ELF-1 (cell line): ENCODE measurements at regions not wholly inside any gene's neighbourhood (a gene's known extent, or its start where the extent isn't known, plus 50 kb on each side); places are given as distances from the start of the nearest gene placed in this dataset.
"Not testable (repeated sequence)": the region's sequence is repeated elsewhere in the genome, so short reads cannot be mapped to it uniquely, and the experiment has no call there.

ENCODE experiments used
- DNase-seq: peaks from one replicate; pipeline ENCODE4 v3.0.0-alpha.2; 2016; ENCODE audit warnings: low read depth, low spot score

- DNase-seq: peak; percentile 10
Measured at GRCh38 chr10:55747244-55747643, 613.8 kb downstream of the ZWINT start.

DNA sequence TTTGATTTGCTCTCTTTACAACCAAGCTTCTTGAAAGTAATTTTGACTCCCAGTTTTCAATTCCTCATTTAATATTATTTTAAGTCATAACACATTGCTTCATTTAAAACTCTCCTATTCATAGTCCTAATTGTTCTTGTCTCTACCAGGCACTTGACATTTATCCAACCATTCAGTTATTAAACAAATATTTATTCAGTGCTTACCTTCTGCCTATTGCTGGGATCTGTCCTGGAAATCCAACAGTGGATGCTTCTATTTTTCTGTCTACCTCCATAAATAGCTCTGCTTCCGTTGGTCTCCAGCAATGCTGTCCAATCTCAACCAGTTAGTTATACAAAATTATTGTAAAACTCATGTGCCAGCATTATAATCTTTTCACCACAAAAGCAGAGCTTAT lies 615.1 kb downstream of the ZWINT start:
- DNase-seq: no peak

GRCh38 chr10:55742487-55742886 lies 618.6 kb downstream of the ZWINT start:
- DNase-seq: no peak

- not testable (repeated sequence) for DNase-seq
Measured at GRCh38 chr10:55740767-55741166, 620.3 kb downstream of the ZWINT start.

DNA sequence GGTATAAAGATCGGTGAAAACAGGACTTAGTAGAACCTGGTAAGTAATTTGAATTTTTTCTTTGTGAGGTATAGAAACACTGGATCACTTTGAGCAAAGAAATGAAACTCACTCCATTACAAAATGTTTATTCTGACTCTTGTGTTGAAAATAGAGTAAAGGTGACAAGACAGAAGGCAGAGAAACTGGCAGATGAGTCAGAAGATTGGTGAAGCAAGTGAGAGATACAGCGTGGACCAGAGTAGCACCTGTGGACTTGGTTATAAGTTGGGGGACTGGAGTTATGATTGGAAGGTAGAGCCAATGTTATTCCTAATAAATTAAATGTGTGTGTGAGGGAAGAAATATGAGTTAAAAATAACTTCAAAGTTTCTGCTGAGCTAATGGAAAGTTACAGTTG lies 620.9 kb downstream of the ZWINT start:
- DNase-seq: no peak

DNA sequence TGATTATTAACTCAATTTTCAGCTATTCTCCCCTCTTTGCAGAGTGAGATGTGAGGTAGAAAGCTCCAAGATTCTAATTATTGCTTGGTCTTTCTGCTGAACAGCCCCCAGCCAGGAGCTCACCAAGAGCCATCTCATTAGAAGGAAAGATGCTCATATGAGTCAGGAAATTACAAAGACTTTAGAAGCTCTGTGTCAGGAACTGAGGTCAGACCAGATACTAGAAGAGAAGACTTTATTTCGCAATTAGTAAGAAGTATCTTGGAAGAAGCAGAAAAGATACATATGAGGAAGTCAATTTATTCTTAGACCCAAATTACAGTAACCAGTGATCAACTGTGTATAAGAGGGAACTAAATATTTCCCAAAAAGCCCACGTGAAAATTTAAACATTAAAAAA lies 626.9 kb downstream of the ZWINT start:
- DNase-seq: no peak

GRCh38 chr10:55704950-55705349 lies 656.1 kb downstream of the ZWINT start:
- no peak for DNase-seq

- DNase-seq: no peak
Measured at GRCh38 chr10:55668326-55668922, 692.6 kb downstream of the ZWINT start.

DNA sequence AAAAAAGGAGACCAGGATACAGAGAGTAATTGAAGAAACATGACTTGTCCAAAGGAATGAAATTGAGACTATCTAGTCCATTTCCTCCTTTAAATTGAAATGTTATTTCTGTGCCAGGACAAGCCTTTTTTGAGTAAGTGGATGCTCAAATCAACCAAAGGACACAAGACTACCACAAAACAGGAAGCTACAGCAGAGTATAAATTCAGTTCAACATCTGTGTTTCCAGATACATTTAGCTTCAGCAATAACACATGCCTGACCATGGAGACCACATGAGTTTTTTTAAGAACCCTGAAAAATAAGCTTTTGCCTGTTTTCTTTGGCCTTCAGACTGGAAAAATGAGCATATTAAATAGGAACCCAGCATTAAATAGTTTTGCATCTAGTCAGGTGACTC lies 707.5 kb downstream of the ZWINT start:
- no peak for DNase-seq

DNA sequence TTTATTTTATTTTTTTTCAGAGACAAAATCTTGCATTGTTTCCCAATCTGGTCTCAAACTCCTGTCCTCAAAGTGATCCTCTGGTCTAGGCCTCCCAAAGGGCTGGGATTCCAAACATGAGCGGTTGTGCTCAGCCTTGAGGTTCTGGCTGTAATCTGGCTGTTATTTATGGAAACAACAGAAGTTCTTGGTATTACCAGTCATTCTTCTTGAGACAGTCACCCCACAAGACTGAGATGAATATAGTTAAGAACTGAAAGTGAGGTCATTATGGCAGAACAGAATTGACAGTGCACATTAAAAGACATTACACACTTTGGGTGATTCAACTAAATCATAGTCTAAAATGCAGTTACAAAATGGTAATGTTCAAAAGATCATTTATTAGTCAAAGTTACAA lies 719.5 kb downstream of the ZWINT start:
- no peak for DNase-seq

GRCh38 chr10:55631071-55631654 lies 729.9 kb downstream of the ZWINT start:
- DNase-seq: peak; percentile 94

DNA sequence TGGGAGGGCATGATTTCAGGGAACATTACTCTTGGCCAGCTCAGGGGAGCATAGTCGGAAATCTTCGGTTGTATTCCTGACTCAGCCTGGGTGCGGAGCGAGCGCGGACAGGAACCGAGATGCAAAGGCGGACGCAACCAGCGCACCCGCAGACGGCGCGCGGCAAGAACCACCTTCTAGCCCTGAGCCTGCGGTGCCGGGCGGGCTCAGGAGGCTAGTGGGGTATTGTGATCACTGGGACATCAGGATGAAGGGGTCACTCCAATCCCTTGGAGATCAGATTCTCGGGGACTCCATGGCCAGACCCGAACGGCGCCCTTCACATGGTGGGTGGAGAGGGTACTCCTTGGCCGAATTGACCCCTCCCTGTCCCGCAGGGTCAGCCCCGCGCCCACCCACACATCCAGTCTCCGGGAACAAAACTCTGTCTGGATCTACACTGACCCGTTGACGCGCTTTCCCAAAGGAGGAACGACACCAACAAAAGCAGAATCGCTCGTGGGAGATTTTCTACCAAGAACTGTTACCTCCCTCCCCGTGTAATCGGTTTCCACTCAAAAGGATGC lies 730.5 kb downstream of the ZWINT start:
- DNase-seq: peak; percentile 31

GRCh38 chr10:55629793-55630490 lies 731.1 kb downstream of the ZWINT start:
- DNase-seq: peak; percentile 46

DNA sequence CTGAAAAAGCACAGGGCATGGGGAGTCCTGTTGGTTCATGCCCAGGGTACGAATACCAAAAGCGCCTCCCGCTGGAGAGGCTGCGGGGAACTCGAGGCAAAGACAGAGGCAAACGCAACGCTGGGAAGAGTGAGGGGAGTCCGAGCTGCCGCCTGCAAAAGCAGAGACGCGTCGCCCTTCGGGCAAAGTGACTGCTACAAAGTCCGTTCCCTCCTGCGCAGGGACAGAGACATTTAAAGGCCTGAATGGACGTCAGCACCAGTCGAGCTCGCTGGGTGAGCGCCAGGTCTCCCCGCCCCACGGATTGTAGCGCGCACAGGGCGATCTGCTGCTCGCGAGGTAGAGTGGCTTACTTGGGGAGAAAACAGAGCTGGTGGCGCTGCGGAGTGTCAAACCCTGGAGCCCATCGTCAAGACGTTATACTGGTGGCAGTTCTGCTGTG lies 732.8 kb downstream of the ZWINT start:
- DNase-seq: peak; percentile 74

GRCh38 chr10:55627501-55628051 lies 733.5 kb downstream of the ZWINT start:
- DNase-seq: peak; percentile 59

DNA sequence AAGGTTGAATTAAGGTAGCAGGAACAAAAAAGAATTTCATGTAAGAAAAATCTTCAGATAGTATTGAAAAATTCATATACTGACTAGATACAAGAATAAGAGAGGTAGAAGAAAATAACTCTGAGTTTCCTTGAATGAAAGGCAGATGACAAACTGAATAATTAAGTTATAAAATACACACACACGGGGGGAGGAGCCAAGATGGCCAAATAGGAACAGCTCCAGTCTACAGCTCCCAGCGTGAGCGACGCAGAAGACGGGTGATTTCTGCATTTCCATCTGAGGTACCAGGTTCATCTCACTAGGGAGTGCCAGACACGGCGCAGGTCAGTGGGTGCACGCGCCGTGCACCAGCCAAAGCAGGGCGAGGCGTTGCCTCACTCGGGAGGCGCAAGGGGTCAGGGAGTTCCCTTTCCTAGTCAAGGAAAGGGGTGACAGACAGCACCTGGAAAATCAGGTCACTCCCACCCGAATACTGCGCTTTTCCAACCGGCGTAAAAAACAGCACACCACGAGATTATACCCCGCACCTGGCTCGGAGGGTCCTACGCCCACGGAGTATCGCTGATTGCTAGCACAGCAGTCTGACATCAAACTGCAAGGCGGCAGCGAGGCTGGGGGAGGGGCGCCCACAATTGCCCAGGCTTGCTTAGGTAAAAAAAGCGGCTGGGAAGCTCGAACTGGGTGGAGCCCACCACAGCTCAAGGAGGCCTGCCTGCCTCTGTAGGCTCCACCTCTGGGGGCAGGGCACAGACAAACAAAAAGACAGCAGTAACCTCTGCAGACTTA lies 759.2 kb downstream of the ZWINT start:
- peak; percentile 30 for DNase-seq

- no peak for DNase-seq
Measured at GRCh38 chr10:55551603-55552002, 750.6 kb upstream of the PCDH15 start.

- DNase-seq: no peak
Measured at GRCh38 chr10:55550236-55550635, 749.2 kb upstream of the PCDH15 start.

GRCh38 chr10:55537497-55537896 lies 736.5 kb upstream of the PCDH15 start:
- DNase-seq: not testable (repeated sequence)

- no peak for DNase-seq
Measured at GRCh38 chr10:55519264-55519663, 718.2 kb upstream of the PCDH15 start.

DNA sequence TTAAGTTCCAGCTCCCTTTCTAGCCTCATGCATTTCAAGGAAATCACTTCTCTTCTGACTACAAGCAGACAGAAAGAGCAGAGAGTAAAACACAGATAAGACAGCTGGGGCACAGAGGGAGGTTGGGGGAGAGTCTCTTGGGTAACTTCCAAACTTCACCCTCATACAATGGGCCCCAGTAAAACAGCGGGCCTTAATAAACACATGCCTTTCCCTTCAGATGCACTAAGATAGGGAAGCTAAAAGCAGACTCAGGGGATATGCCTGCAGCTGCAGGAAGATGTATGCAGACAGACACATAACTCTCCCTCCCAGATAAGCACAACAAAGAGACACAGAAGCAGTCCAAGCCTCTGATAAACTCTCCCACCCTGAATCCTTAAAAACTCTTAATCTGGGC lies 717.4 kb upstream of the PCDH15 start:
- DNase-seq: peak; percentile 31

GRCh38 chr10:55509168-55509567 lies 708.1 kb upstream of the PCDH15 start:
- DNase-seq: no peak
